ENCODE measurements at regions not wholly inside any gene's neighbourhood (a gene's known extent, or its start where the extent isn't known, plus 50 kb on each side); places are given as distances from the start of the nearest gene placed in this dataset.
A peak's percentile ranks its signal among the peaks of the same experiment; 100 is the strongest.

DNA sequence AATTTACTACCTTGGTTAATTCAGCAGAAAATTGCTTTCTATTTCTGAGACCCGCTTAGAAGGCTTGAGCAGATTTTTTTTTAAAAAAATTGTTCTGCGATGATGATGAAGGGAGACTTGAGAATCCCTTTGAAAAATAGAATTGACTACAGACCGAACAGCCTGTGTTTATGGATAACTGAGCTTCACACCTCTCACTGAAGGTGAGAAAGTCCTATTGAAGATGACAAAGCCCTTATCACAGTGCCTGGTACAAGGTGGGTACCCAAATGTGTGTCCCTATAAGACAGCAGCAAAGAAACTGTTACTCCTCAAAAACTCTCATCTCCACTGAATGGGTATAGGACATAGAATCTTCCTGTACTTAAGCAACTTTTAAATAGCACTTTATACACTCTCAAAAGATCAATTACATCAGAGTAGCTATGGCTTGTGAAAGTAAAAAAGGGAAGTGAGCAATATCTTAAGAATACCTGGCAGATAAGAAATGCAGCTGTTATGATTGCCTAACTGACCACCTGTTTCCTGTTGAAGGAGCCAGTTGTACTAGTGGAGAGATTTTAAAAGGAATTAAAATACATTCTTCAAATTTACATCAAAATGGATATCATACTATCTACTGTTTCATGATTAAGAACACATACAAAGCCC lies 419.7 kb downstream of the CHSY3 start (continued):
- TF ChIP-seq REST (IDR thresholded peaks at IDR 0.05; ENCODE audit: low read depth, low read length), result no peak
- no peak for TF ChIP-seq HDAC6 (IDR thresholded peaks at IDR 0.05; ENCODE audit: unreplicated experiment)
- TF ChIP-seq EZH2 (IDR thresholded peaks at IDR 0.05; ENCODE audit: borderline replicate concordance, control insufficient read depth, low read depth, low read length), result no peak
- TF ChIP-seq NFYA (IDR thresholded peaks at IDR 0.05; ENCODE audit: borderline replicate concordance, low read depth, low read length), result no peak
- no peak for TF ChIP-seq SRF (IDR thresholded peaks at IDR 0.05; ENCODE audit: low read depth in 2 of 2, low read length in 2 of 2)
- TF ChIP-seq POLR2AphosphoS5 (IDR thresholded peaks at IDR 0.05; ENCODE audit: low read length), result no peak
- TF ChIP-seq SREBF1 (IDR thresholded peaks at IDR 0.05; ENCODE audit: low read length), result no peak
- TF ChIP-seq IRF4 (IDR thresholded peaks at IDR 0.05; ENCODE audit: low read depth, low read length), result peak; percentile 91
- no peak for TF ChIP-seq ZNF622 (IDR thresholded peaks at IDR 0.05)
- 0 out of 2 replicates have a peak, but pooled peaks have one; percentile 35 for TF ChIP-seq ASH2L (IDR thresholded peaks at IDR 0.05; ENCODE audit: borderline replicate concordance, low read depth)
- TF ChIP-seq, protein P1, sequence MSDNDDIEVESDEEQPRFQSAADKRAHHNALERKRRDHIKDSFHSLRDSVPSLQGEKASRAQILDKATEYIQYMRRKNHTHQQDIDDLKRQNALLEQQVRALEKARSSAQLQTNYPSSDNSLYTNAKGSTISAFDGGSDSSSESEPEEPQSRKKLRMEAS (IDR thresholded peaks at IDR 0.05; ENCODE audit: low read depth, low read length), result no peak
- no peak for TF ChIP-seq USF1 (IDR thresholded peaks at IDR 0.05; ENCODE audit: borderline replicate concordance, extremely low read length, insufficient read depth, low read depth, low read length)
- TF ChIP-seq ZBTB11 (CRISPR knock-in tag; IDR thresholded peaks at IDR 0.05), result no peak
- no peak for TF ChIP-seq NR2C1 (IDR thresholded peaks at IDR 0.05)
- peak; percentile 86; the same call in 1 of the 2 replicates for TF ChIP-seq BCL11A (IDR thresholded peaks at IDR 0.05; ENCODE audit: low read depth, low read length)
- TF ChIP-seq RAD51 (IDR thresholded peaks at IDR 0.05), result 0 out of 2 replicates have a peak, but pooled peaks have one; percentile 38
- no peak for TF ChIP-seq NFXL1 (IDR thresholded peaks at IDR 0.05; ENCODE audit: borderline replicate concordance)
- TF ChIP-seq ZNF24 (IDR thresholded peaks at IDR 0.05), result peak; percentile 80
- no peak for TF ChIP-seq ZSCAN29 (IDR thresholded peaks at IDR 0.05)
- no peak for TF ChIP-seq SUZ12 (IDR thresholded peaks at IDR 0.05; ENCODE audit: unreplicated experiment)
- no peak for TF ChIP-seq POU2F2 (IDR thresholded peaks at IDR 0.05; ENCODE audit: borderline replicate concordance, low read depth, low read length)
- peak; percentile 96 for TF ChIP-seq TCF3 (IDR thresholded peaks at IDR 0.05; ENCODE audit: borderline replicate concordance, insufficient read depth, low read depth, low read length)
- TF ChIP-seq SUPT20H (IDR thresholded peaks at IDR 0.05; ENCODE audit: borderline replicate concordance, control insufficient read depth, low read depth, low read length), result no peak
